ENCODE measurements at regions not wholly inside any gene's neighbourhood (a gene's known extent, or its start where the extent isn't known, plus 50 kb on each side); places are given as distances from the start of the nearest gene placed in this dataset.

GRCh38 chr13:26465954-26466353 lies 91.5 kb upstream of the WASF3 start:
- H3K9me3 ChIP-seq (ENCODE audit: control insufficient read depth in 2 of 2, insufficient read depth in 1 of 2, low read depth in 1 of 2, low read length in 1 of 2) = no peaks in the 10 kb centered on the region
- no peak for DNase-seq
- no peaks in the 10 kb centered on the region for H3K4me1 ChIP-seq (ENCODE audit: control insufficient read depth in 3 of 3, insufficient read depth in 2 of 3, low read depth in 1 of 3, low read length in 2 of 3)
- no peak overlapping the region for H3K4me3 ChIP-seq (ENCODE audit: low read depth in 1 of 3, low read length in 3 of 3)
- no peak for FAIRE-seq
- no peaks in the 10 kb centered on the region for H3K36me3 ChIP-seq (ENCODE audit: control insufficient read depth in 3 of 3, insufficient read depth in 2 of 3, low read depth in 1 of 3, low read length in 3 of 3)
- no peak overlapping the region for H3K27ac ChIP-seq (ENCODE audit: low read depth in 1 of 3, low read length in 2 of 3)
- H3K27me3 ChIP-seq (ENCODE audit: control insufficient read depth in 3 of 3, insufficient read depth in 3 of 3, low read length in 3 of 3) = peaks cover 0 to 4% (median 0%) of the 10 kb centered on the region in 3 donors

GRCh38 chr13:26468265-26468801 lies 89.2 kb upstream of the WASF3 start:
- no peak for DNase-seq
- Histone ChIP-seq H3K4me3 (ENCODE audit: low read depth in 1 of 3, low read length in 3 of 3) (no peak overlapping the region), H3K27ac (ENCODE audit: low read depth in 1 of 3, low read length in 2 of 3) (no peak overlapping the region), H3K9me3 (ENCODE audit: control insufficient read depth in 2 of 2, insufficient read depth in 1 of 2, low read depth in 1 of 2, low read length in 1 of 2) (no peaks in the 10 kb centered on the region), H3K36me3 (ENCODE audit: control insufficient read depth in 3 of 3, insufficient read depth in 2 of 3, low read depth in 1 of 3, low read length in 3 of 3) (no peaks in the 10 kb centered on the region), H3K4me1 (ENCODE audit: control insufficient read depth in 3 of 3, insufficient read depth in 2 of 3, low read depth in 1 of 3, low read length in 2 of 3) (no peaks in the 10 kb centered on the region), H3K27me3 (ENCODE audit: control insufficient read depth in 3 of 3, insufficient read depth in 3 of 3, low read length in 3 of 3) (peaks cover 0 to 4% (median 0%) of the 10 kb centered on the region in 3 donors)
- no peak for FAIRE-seq
- 30 to 43% (median 34%) methylated on average over 6 of the region's 6 CpGs for WGBS, 3 donors

DNA sequence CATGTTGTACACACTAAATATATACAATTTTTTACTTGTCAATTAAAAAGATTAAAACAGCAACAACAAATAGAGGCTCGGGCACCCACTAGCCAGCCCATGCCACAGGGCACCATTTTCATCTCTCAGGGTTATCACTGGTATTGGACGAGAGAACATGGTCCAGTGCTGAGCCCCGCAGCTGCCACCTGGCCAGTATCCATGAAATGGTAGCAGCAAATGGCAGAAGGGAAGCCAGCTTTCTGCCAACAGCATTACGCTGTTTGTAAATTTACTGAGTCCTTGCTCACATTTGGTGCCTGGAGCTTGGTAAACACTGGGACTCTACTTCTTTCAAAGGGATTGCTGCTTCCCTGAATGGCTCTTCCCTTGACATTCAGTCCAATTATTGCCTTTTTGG lies 87.9 kb upstream of the WASF3 start:
- DNase-seq (no peak), FAIRE-seq (no peak)
- WGBS, 3 donors = 71 to 80% (median 80%) methylated on average over 4 of the region's 4 CpGs

GRCh38 chr13:26471807-26472206 lies 85.7 kb upstream of the WASF3 start:
- FAIRE-seq (no peak), DNase-seq (no peak)
- no peaks in the 10 kb centered on the region for H3K36me3 ChIP-seq (ENCODE audit: control insufficient read depth in 3 of 3, insufficient read depth in 2 of 3, low read depth in 1 of 3, low read length in 3 of 3)
- H3K9me3 ChIP-seq (ENCODE audit: control insufficient read depth in 2 of 2, insufficient read depth in 1 of 2, low read depth in 1 of 2, low read length in 1 of 2) = no peaks in the 10 kb centered on the region
- H3K4me1 ChIP-seq (ENCODE audit: control insufficient read depth in 3 of 3, insufficient read depth in 2 of 3, low read depth in 1 of 3, low read length in 2 of 3) = no peaks in the 10 kb centered on the region
- no peak overlapping the region for H3K27ac ChIP-seq (ENCODE audit: low read depth in 1 of 3, low read length in 2 of 3)
- H3K4me3 ChIP-seq (ENCODE audit: low read depth in 1 of 3, low read length in 3 of 3) = no peak overlapping the region
- peaks cover 0 to 2% (median 0%) of the 10 kb centered on the region in 3 donors for H3K27me3 ChIP-seq (ENCODE audit: control insufficient read depth in 3 of 3, insufficient read depth in 3 of 3, low read length in 3 of 3)
- 77 to 86% (median 82%) methylated on average over 8 of the region's 8 CpGs for whole genome bisulfite sequencing, 3 donors

More for the DNA sequence above, 87.9 kb upstream of the WASF3 start:
- Histone ChIP-seq H3K9me3 (ENCODE audit: control insufficient read depth in 2 of 2, insufficient read depth in 1 of 2, low read depth in 1 of 2, low read length in 1 of 2) (no peaks in the 10 kb centered on the region), H3K27ac (ENCODE audit: low read depth in 1 of 3, low read length in 2 of 3) (no peak overlapping the region), H3K36me3 (ENCODE audit: control insufficient read depth in 3 of 3, insufficient read depth in 2 of 3, low read depth in 1 of 3, low read length in 3 of 3) (no peaks in the 10 kb centered on the region), H3K27me3 (ENCODE audit: control insufficient read depth in 3 of 3, insufficient read depth in 3 of 3, low read length in 3 of 3) (peaks cover 0 to 4% (median 2%) of the 10 kb centered on the region in 3 donors), H3K4me3 (ENCODE audit: low read depth in 1 of 3, low read length in 3 of 3) (no peak overlapping the region), H3K4me1 (ENCODE audit: control insufficient read depth in 3 of 3, insufficient read depth in 2 of 3, low read depth in 1 of 3, low read length in 2 of 3) (no peaks in the 10 kb centered on the region)

- Histone ChIP-seq H3K36me3 (ENCODE audit: control insufficient read depth in 3 of 3, insufficient read depth in 2 of 3, low read depth in 1 of 3, low read length in 3 of 3) (no peaks in the 10 kb centered on the region), H3K27me3 (ENCODE audit: control insufficient read depth in 3 of 3, insufficient read depth in 3 of 3, low read length in 3 of 3) (peaks cover 0 to 2% (median 0%) of the 10 kb centered on the region in 3 donors), H3K4me1 (ENCODE audit: control insufficient read depth in 3 of 3, insufficient read depth in 2 of 3, low read depth in 1 of 3, low read length in 2 of 3) (no peaks in the 10 kb centered on the region), H3K4me3 (ENCODE audit: low read depth in 1 of 3, low read length in 3 of 3) (no peak overlapping the region), H3K9me3 (ENCODE audit: control insufficient read depth in 2 of 2, insufficient read depth in 1 of 2, low read depth in 1 of 2, low read length in 1 of 2) (no peaks in the 10 kb centered on the region), H3K27ac (ENCODE audit: low read depth in 1 of 3, low read length in 2 of 3) (no peak overlapping the region)
- WGBS, 3 donors = 58 to 72% (median 62%) methylated on average over 5 of the region's 5 CpGs
- FAIRE-seq (no peak), DNase-seq (no peak)
These were observed 83.8 kb upstream of the WASF3 start for GRCh38 chr13:26473571-26474230.

GRCh38 chr13:26474286-26474685 lies 83.2 kb upstream of the WASF3 start:
- WGBS, 3 donors = 77 to 79% (median 78%) methylated on average over 11 of the region's 11 CpGs
- DNase-seq = no peak
- Histone ChIP-seq H3K36me3 (ENCODE audit: control insufficient read depth in 3 of 3, insufficient read depth in 2 of 3, low read depth in 1 of 3, low read length in 3 of 3) (no peaks in the 10 kb centered on the region), H3K27me3 (ENCODE audit: control insufficient read depth in 3 of 3, insufficient read depth in 3 of 3, low read length in 3 of 3) (peaks cover 0 to 2% (median 0%) of the 10 kb centered on the region in 3 donors), H3K27ac (ENCODE audit: low read depth in 1 of 3, low read length in 2 of 3) (no peak overlapping the region), H3K4me3 (ENCODE audit: low read depth in 1 of 3, low read length in 3 of 3) (no peak overlapping the region), H3K9me3 (ENCODE audit: control insufficient read depth in 2 of 2, insufficient read depth in 1 of 2, low read depth in 1 of 2, low read length in 1 of 2) (no peaks in the 10 kb centered on the region), H3K4me1 (ENCODE audit: control insufficient read depth in 3 of 3, insufficient read depth in 2 of 3, low read depth in 1 of 3, low read length in 2 of 3) (no peaks in the 10 kb centered on the region)
- no peak for FAIRE-seq

DNA sequence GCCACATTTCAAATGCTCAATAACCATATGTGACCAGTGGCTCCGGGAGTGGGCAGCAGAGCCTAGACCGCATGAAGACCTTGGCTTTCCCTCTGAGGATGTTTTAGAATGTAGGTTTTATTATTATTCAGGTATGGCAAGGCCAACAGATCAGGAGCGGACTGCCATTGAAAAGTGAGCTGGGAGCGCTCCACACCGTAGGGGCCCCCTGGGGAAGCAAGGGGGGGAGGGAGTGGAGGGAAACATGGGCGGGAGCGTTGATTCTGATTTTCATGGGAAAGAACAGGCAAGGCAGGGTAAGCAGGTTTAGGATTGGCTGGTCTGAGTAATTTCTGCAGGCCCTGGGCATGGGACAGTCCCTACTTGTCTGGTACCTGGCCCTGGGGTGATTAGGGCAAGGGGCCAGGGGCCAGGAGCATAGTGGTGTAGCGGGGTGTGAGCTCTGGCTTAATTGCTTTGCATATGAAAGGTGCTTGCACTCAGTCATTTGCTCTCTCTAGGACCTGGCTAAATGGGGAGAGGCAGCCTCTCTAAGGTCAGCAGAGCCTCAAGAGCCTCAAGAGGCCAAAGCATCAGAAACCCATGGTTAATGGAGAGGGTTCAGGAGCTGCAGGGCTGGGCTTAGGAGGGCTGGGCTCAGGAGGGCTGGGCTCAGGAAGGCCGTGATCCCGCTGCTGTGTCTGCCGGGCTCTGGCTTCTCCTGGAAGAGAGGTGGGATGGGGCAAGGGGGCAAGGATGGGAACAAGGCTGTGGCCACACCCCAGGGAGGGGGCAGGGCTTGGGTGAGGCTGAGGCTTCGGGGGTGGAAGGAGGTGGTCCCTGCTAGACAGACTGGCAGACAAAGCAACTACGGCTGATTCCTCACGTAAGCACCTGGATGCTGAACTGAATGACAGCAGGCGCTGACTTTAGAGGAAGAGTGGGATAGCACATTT lies 82.0 kb upstream of the WASF3 start:
- peak overlapping the region in 2 of 3 donors; percentile 29 to 40 for H3K27ac ChIP-seq (ENCODE audit: low read depth in 1 of 3, low read length in 2 of 3)
- no peak for FAIRE-seq
- no peak for DNase-seq

GRCh38 chr13:26476111-26476781 lies 81.2 kb upstream of the WASF3 start:
- Histone ChIP-seq H3K4me3 (ENCODE audit: low read depth in 1 of 3, low read length in 3 of 3) (peak overlapping the region in 1 of 3 donors; percentile 27), H3K27ac (ENCODE audit: low read depth in 1 of 3, low read length in 2 of 3) (peak overlapping the region in 2 of 3 donors; percentile 29 to 40), H3K9me3 (ENCODE audit: control insufficient read depth in 2 of 2, insufficient read depth in 1 of 2, low read depth in 1 of 2, low read length in 1 of 2) (peaks cover 0 to under 1% of the 10 kb centered on the region in 2 donors), H3K27me3 (ENCODE audit: control insufficient read depth in 3 of 3, insufficient read depth in 3 of 3, low read length in 3 of 3) (peaks cover 0 to 2% (median 0%) of the 10 kb centered on the region in 3 donors), H3K4me1 (ENCODE audit: control insufficient read depth in 3 of 3, insufficient read depth in 2 of 3, low read depth in 1 of 3, low read length in 2 of 3) (peaks cover 0 to 3% (median 0%) of the 10 kb centered on the region in 3 donors), H3K36me3 (ENCODE audit: control insufficient read depth in 3 of 3, insufficient read depth in 2 of 3, low read depth in 1 of 3, low read length in 3 of 3) (no peaks in the 10 kb centered on the region)
- peak in 1 of 2 donors; percentile 12 for DNase-seq
- no peak for FAIRE-seq
- WGBS, 3 donors = 7 to 26% (median 12%) methylated on average over 16 to 20 of the region's 20 CpGs

More for the DNA sequence above, 82.0 kb upstream of the WASF3 start:
- Histone ChIP-seq H3K36me3 (ENCODE audit: control insufficient read depth in 3 of 3, insufficient read depth in 2 of 3, low read depth in 1 of 3, low read length in 3 of 3) (no peaks in the 10 kb centered on the region), H3K9me3 (ENCODE audit: control insufficient read depth in 2 of 2, insufficient read depth in 1 of 2, low read depth in 1 of 2, low read length in 1 of 2) (no peaks in the 10 kb centered on the region), H3K4me1 (ENCODE audit: control insufficient read depth in 3 of 3, insufficient read depth in 2 of 3, low read depth in 1 of 3, low read length in 2 of 3) (peaks cover 0 to 3% (median 0%) of the 10 kb centered on the region in 3 donors), H3K4me3 (ENCODE audit: low read depth in 1 of 3, low read length in 3 of 3) (no peak overlapping the region), H3K27me3 (ENCODE audit: control insufficient read depth in 3 of 3, insufficient read depth in 3 of 3, low read length in 3 of 3) (peaks cover 0 to 2% (median 0%) of the 10 kb centered on the region in 3 donors)
- WGBS, 3 donors = 61 to 79% (median 68%) methylated on average over 13 to 15 of the region's 15 CpGs
